Gastroesophageal sphincter (tissue), 4 donors: ENCODE measurements at regions not wholly inside any gene's neighbourhood (a gene's known extent, or its start where the extent isn't known, plus 50 kb on each side); places are given as distances from the start of the nearest gene placed in this dataset.

Source experiments
- ATAC-seq: fragments of 150-250 bp; one replicate; pipeline ENCODE4 v1.9.1; 2016; ENCODE audit warnings: mild to moderate bottlenecking, moderate library complexity
- H3K27ac ChIP-seq, 4 donors: fragments of 200-600 bp; sonication (generic) in 3 of 4; 1 replicate in 3 of 4; 2 replicates in 1 of 4; pipeline ENCODE4 v1.5.1; 2016 to 2019
- H3K27me3 ChIP-seq: fragments of 200-600 bp; sonication (generic); one replicate; pipeline ENCODE4 v1.5.1; 2019
- H3K36me3 ChIP-seq, 2 donors: fragments of 200-600 bp; sonication (generic); one replicate each; pipeline ENCODE4 v1.5.1; 2019; ENCODE audit warnings: control low read depth in 1 of 2
- H3K4me1 ChIP-seq, 3 donors: fragments of 200-600 bp; sonication (generic); 1 replicate in 2 of 3; 2 replicates in 1 of 3; pipeline ENCODE4 v1.5.1; 2016 to 2019; ENCODE audit warnings: control low read depth in 2 of 3
- H3K4me3 ChIP-seq, 2 donors: fragments of 200-600 bp; sonication (generic); one replicate each; pipeline ENCODE4 v1.5.1; 2019; ENCODE audit warnings: mild to moderate bottlenecking in 1 of 2, moderate library complexity in 1 of 2
- H3K9me3 ChIP-seq, 3 donors: fragments of 200-600 bp; sonication (generic); one replicate each; pipeline ENCODE4 v1.5.1; 2017 to 2019; ENCODE audit warnings: control low read depth in 2 of 3
- EP300 ChIP-seq: sonication (generic); formaldehyde crosslinking; IDR thresholded peaks from one replicate; pipeline ENCODE4 v1.6.1; 2017; ENCODE audit warnings: antibody characterized with exemption, mild to moderate bottlenecking
- POLR2A ChIP-seq, 2 donors: fragments of 450-650 bp; IDR thresholded peaks; one replicate each; pipeline ENCODE4 v1.6.1; 2017; ENCODE audit warnings: antibody characterized with exemption in 2 of 2, mild to moderate bottlenecking in 2 of 2, moderate library complexity in 1 of 2
- POLR2AphosphoS5 ChIP-seq: sonication (generic); formaldehyde crosslinking; IDR thresholded peaks from one replicate; pipeline ENCODE4 v1.6.1; 2017; ENCODE audit warnings: antibody characterized with exemption
- WGBS, 2 donors: methylation state at CpG; one replicate each; pipeline ENCODE4 v1.1.5; 2018; ENCODE audit warnings: low coverage in 1 of 2; 5-methylcytosine and 5-hydroxymethylcytosine counted together
- TF ChIP-seq, protein P1 (sequence below), 4 experiments: fragments of 200-600 bp in 2 of 4; fragments of 450-650 bp in 2 of 4; sonication (generic) in 1 of 4; IDR thresholded peaks; one replicate each; pipeline ENCODE4 v1.5.1; 2017 to 2019; ENCODE audit warnings: antibody characterized with exemption in 4 of 4, mild to moderate bottlenecking in 2 of 4, moderate library complexity in 2 of 4

- 79 to 80% methylated on average over 1 of the region's 1 CpG for WGBS, 2 donors
- H3K27me3 ChIP-seq = no peaks in the 10 kb centered on the region
These were observed 406.5 kb upstream of the ARHGEF26 start for GRCh38 chr3:153714588-153715290.

DNA sequence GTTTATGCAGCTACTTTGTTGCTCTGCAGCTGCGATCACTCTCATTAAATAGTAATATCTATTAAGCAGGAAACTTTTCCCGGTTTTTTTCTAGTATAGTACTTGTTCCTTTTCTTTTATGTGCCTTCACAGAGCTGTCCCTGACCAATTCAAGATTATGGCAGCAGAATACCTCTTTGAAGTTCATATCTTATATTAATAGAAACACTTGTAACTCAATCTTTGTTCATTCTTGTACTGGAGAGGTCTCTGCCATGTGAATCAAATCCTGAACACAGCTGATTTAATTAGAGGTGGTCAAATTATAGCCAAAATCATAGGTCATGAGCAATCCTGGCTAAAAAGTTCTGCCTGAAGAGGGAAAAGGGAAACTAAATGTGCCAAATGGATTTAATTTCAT lies 399.0 kb upstream of the ARHGEF26 start:
- H3K4me3 ChIP-seq = no peak overlapping the region
- no peak overlapping the region for H3K27ac ChIP-seq
- no peaks in the 10 kb centered on the region for H3K9me3 ChIP-seq
- no peak for ATAC-seq
- H3K4me1 ChIP-seq = no peaks in the 10 kb centered on the region
- TF ChIP-seq, protein P1, sequence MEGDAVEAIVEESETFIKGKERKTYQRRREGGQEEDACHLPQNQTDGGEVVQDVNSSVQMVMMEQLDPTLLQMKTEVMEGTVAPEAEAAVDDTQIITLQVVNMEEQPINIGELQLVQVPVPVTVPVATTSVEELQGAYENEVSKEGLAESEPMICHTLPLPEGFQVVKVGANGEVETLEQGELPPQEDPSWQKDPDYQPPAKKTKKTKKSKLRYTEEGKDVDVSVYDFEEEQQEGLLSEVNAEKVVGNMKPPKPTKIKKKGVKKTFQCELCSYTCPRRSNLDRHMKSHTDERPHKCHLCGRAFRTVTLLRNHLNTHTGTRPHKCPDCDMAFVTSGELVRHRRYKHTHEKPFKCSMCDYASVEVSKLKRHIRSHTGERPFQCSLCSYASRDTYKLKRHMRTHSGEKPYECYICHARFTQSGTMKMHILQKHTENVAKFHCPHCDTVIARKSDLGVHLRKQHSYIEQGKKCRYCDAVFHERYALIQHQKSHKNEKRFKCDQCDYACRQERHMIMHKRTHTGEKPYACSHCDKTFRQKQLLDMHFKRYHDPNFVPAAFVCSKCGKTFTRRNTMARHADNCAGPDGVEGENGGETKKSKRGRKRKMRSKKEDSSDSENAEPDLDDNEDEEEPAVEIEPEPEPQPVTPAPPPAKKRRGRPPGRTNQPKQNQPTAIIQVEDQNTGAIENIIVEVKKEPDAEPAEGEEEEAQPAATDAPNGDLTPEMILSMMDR (IDR thresholded peaks at IDR 0.05) = no peak
- TF ChIP-seq POLR2AphosphoS5 = no peak
- H3K27me3 ChIP-seq = no peaks in the 10 kb centered on the region
- 24 to 40% methylated on average over 2 of the region's 2 CpGs for WGBS, 2 donors
- no peaks in the 10 kb centered on the region for H3K36me3 ChIP-seq

More at GRCh38 chr3:153714588-153715290, 406.5 kb upstream of the ARHGEF26 start:
- Histone ChIP-seq H3K4me1 (no peaks in the 10 kb centered on the region), H3K27ac (no peak overlapping the region), H3K36me3 (no peaks in the 10 kb centered on the region), H3K9me3 (peaks cover 0 to 17% (median 0%) of the 10 kb centered on the region in 3 donors), H3K4me3 (no peak overlapping the region)
- TF ChIP-seq POLR2AphosphoS5 = no peak
- TF ChIP-seq, protein P1 (IDR thresholded peaks at IDR 0.05) = no peak
- TF ChIP-seq EP300 = no peak
- ATAC-seq = no peak

- H3K27ac ChIP-seq = no peak overlapping the region
- WGBS, 2 donors = 65 to 94% methylated on average over 2 of the region's 2 CpGs
- H3K36me3 ChIP-seq = no peaks in the 10 kb centered on the region
- H3K27me3 ChIP-seq = no peaks in the 10 kb centered on the region
- TF ChIP-seq, protein P1 (IDR thresholded peaks at IDR 0.05) = no peak
- no peak for TF ChIP-seq POLR2A (IDR thresholded peaks at IDR 0.05)
- no peak for TF ChIP-seq POLR2AphosphoS5
- TF ChIP-seq EP300 = no peak
- no peak overlapping the region for H3K4me3 ChIP-seq
- no peaks in the 10 kb centered on the region for H3K9me3 ChIP-seq
- peaks cover 0 to 16% (median 0%) of the 10 kb centered on the region in 3 donors for H3K4me1 ChIP-seq
- no peak for ATAC-seq
These were observed 390.1 kb upstream of the ARHGEF26 start for GRCh38 chr3:153731071-153731470.

GRCh38 chr3:153734777-153735551 lies 386.2 kb upstream of the ARHGEF26 start:
- H3K4me1 ChIP-seq = peaks cover 0 to 16% (median 0%) of the 10 kb centered on the region in 3 donors
- H3K27me3 ChIP-seq = no peaks in the 10 kb centered on the region
- no peak overlapping the region for H3K4me3 ChIP-seq
- peak; percentile 74 for ATAC-seq
- whole genome bisulfite sequencing, 2 donors = 36 to 40% methylated on average over 1 of the region's 1 CpG
- no peaks in the 10 kb centered on the region for H3K36me3 ChIP-seq
- no peaks in the 10 kb centered on the region for H3K9me3 ChIP-seq
- peak overlapping the region; percentile 61 to 72 (median 68) for H3K27ac ChIP-seq
- no peak for TF ChIP-seq POLR2AphosphoS5
- no peak for TF ChIP-seq EP300
- TF ChIP-seq POLR2A (IDR thresholded peaks at IDR 0.05) = no peak
- TF ChIP-seq, protein P1 (IDR thresholded peaks at IDR 0.05) = no peak

GRCh38 chr3:153740109-153740508 lies 381.1 kb upstream of the ARHGEF26 start:
- Histone ChIP-seq H3K27me3 (no peaks in the 10 kb centered on the region), H3K4me1 (peaks cover 0 to 10% (median 0%) of the 10 kb centered on the region in 3 donors), H3K36me3 (no peaks in the 10 kb centered on the region), H3K27ac (no peak overlapping the region), H3K4me3 (no peak overlapping the region), H3K9me3 (no peaks in the 10 kb centered on the region)
- 74 to 75% methylated on average over 2 of the region's 2 CpGs for WGBS, 2 donors
- TF ChIP-seq, protein P1 (IDR thresholded peaks at IDR 0.05) = no peak
- TF ChIP-seq EP300 (no peak), POLR2AphosphoS5 (no peak), POLR2A (IDR thresholded peaks at IDR 0.05) (no peak)
- no peak for ATAC-seq
